Left lobe of liver (tissue), 2 donors: ENCODE measurements at regions not wholly inside any gene's neighbourhood (a gene's known extent, or its start where the extent isn't known, plus 50 kb on each side); places are given as distances from the start of the nearest gene placed in this dataset.
A peak's percentile ranks its signal among the peaks of the same experiment; 100 is the strongest.

ENCODE experiments used
- ATAC-seq: fragments of 200-7000 bp; cut with Tn5 transposase; one replicate; pipeline ENCODE4 v1.9.1; 2020; ENCODE audit warnings: mild to moderate bottlenecking, moderate library complexity
- DNase-seq: peaks from one replicate; pipeline ENCODE4 v3.0.0-alpha.2; 2020; ENCODE audit warnings: low spot score
- donor health status: DM: no; HTN: no; CAD: no; lungs with moderate emphysema.
- donor health status: DM: no; HTN: yes; CAD: no.

DNA sequence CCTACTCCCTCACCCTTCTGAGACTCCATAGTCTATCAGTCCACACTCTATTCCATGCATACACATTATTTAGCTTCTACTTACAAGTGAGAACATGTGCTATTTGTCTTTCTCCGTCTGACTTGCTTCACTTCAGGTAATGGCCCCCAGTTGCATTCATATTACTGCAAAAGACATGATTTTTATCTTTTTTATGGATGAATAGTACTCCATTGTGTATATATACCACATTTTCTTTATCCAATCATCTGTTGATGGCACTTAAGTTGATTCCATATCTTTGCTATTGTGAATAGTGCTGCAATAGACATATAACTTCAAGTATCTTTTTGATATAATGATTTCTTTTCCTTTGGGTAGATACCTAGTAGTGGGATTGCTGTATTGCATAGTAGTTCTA lies 171.8 kb downstream of the DACT1 start:
- no peak for DNase-seq

DNA sequence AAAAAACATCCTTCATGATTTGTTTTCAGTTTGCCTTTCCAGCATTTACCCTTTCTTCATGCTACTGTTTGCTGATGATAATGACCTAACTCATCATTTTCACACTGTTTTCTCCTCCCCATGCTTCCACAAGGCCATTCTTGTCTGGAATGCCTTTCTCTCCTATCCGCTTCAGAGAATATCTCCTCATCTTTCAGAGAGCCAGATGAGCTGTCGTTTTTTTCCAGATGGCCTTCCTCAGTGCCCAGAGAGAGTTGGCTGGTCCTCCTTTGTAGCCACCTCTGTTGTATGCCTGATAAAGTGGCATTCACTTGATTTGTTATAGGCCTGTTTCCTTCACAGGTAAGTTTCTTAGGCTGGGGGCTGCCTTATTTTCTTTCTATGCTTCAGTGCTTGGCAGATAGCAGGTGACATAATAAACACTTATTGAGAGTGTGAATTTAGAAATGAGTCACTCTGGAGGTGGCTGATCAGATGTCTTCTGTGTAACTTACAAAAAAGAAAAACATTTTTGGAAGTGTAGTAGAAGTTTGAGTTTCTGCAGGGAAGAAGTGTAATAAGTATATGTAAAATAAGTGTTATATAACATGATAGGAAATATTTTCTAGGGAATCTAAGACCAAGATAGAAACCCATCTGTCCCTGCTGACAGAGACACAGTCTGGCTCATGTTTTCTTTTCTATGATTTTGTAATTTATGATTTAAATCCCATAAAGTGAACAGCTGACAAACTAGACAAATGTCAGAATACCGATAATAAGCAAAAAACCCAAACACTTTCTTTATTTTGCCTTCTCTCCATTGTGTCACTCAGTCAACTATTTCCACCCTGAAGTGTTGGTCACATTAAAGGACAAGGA lies 174.5 kb downstream of the DACT1 start:
- DNase-seq (no peak), ATAC-seq (no peak)

More for the DNA sequence above, 171.8 kb downstream of the DACT1 start:
- ATAC-seq = no peak

DNA sequence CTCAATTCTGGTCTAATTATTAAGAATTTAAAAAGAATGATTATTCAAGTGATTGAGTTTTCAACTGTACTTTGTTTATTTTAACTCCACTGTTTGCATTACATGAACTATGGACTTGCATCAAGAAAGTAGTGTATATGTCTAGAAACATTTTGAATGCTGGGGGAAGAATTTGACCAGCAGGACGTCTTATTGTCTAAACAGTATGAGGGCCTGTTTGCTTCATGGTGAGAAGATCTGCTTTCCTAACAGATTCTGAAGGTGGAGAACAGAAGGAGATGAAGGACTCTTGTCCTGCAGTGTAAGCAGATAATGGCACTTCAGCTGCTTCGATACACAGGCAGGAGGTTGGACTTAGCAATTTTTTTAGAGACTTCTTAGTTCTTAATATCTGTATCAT lies 176.0 kb downstream of the DACT1 start:
- ATAC-seq (no peak), DNase-seq (no peak)

DNA sequence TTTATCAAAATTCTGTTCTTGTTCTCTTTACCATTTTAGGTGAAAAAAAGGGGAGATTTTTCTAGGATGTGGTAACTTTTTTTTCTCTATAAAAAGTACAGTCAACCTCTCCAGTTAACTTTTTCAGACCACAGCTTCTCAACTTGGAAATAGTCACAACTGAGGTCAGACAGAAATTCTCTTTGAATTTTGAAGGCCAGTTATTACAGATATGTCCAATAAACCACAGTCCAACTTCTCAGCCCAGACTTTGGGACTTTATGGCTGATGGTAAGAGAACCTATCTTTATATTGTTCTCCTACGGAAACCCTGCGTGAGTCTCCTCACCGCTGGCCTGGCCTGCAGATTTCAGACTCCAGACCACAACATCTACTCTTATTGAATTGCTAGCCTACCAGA lies 176.7 kb downstream of the DACT1 start:
- DNase-seq (no peak), ATAC-seq (no peak)

DNA sequence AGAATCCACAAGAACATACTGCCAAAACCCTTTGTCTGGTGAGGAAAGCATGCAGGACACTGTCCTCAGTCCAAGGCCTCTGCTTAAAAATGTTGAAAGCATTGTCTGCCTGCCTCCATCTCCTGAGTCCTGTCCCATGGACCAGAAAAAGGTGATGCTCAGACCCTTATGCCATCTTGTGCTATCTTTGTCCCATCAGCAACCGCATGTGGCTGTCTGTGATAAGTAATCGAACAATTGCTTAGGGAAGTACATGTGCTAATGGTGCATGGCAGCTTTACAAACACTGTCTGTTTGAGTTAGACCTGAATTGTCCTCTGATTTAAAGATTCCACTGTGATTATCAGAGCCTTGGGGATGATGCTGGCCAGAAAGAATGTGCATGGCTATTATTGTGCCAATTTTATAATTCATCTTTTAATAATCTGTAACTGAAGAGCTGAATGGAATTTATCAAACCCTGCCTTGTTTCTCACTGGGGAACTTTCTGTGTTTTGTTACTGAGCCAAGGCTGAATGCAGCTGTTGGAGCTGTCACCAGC lies 177.5 kb downstream of the DACT1 start:
- DNase-seq = no peak
- ATAC-seq = no peak

DNA sequence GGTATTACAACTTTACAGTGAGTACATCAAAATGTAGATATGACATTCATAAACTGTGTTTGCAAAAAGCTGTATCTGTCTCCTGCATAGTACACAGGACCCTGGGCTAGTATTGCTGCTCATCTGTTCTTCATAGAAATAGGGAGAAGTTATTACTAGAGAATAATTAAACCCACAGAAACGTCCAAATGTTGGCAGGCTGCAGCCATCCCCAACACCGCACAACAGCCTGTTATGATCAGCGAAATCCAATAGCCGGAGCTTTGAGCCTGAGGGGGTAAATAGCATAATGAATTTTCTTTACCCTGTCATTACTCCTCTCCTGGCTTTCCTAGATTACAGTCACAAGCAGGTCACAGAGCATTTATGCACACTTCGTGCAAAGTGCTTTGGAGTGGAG lies 178.0 kb downstream of the DACT1 start:
- ATAC-seq = no peak
- DNase-seq = no peak

DNA sequence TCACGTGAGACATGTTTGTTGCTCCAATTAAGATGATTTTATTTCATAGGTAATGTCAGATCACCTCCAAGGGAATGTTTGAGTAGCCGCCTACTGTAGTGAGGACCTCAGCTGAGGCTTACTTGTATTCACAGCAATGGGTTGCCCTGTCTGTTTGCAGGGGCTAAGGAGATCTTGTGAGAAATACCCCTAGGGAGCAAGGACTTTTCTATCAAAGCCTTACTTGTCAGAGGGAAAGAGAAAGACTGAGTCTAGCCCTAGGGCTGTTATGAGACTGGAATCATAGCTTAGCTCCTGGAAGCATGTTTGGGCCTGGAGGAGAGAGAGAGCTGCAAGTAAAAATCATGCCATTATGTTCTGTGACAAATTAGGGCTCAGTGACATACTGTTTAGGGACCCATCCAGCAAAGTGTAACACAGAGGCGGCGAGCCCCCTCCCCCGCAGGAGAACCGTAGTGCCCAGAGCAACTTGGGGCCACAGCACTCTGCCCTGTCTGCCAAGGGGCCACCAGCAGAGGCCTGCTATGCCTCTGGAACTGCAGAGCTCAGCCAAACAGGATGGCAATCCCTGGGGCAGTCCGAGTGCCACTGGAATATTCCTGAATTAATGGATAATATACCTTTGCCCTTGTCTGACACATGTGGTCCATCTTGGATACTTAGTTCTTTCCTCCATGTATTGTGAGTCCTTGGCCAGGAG lies 178.8 kb downstream of the DACT1 start:
- no peak for DNase-seq
- no peak for ATAC-seq

DNA sequence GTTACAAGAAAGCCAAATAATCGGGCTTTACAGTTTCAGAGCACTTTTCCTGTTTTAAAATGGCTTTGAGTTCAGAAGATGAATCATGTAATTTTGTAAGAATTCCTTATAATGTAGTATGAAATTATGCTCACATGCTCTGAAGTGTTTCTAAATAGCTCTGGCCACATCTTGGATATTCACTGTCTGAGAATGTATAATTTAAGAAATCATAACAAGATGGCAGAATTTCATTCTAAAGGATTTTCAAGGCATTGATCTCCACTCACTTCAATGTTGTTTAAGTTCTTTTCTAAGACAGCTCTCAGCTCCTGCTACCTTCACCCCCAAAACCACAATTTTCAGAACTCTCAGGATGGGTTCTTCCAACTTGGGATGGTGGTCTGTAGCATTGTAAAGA lies 180.1 kb downstream of the DACT1 start:
- DNase-seq = no peak
- ATAC-seq = no peak

DNA sequence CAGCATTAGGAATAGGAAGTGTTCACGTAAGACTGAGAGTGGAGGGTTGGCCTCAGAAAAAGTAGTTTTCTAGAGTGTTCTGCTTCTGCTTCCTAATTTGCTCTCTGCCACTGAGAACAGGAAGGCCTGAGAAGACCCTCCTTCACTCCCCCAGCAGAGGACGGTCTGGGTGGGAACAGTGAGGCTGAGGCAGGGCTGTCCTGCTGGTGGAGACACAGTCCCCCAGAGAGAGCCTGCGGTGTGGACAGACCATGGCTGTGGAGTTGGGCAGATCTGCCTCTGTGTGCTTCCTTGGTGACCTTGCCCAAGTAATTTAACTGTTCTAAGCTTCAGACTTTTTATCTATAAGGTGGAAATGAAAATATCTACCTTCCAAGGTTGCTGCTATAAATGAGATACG lies 182.3 kb downstream of the DACT1 start:
- DNase-seq (no peak), ATAC-seq (no peak)

DNA sequence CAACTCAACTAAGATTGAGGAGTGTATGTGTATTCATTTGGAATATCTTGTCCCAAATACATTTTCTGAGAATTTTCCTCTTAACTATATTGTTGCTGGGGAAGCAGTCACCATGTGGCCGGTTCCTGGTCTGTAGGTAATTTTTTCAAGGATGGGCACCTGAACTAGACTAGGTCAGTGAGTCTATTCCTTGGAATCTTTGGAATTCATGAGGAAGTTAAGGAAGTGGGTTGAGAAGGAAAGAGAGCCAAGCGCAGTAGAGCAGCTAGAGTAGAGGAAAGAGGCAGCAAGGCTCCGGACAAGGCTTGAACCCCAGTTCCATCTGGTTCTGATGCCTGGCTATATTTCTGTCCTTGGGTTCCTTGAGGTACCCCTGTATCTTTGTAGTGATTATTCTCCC lies 183.7 kb downstream of the DACT1 start:
- DNase-seq = no peak
- ATAC-seq = no peak

DNA sequence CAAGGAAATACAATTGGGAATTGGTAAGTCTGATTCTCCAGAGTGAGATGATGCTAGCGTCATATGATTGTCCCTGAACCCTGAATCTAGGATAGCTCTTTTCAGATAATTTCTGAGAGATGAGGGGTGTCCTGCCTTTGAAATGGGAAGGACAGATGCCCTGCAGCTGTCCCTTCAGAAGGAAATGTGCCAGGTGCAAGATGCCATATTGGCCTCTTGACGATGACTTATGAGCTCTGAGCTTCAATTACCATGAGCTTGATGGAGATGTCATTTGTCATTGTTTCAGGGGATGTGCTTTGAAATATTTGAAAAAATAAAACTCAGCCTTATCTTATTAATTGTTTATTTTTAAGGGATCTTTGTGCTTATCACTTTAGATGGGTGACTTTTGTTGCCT lies 185.1 kb downstream of the DACT1 start:
- DNase-seq = no peak
- ATAC-seq = no peak

DNA sequence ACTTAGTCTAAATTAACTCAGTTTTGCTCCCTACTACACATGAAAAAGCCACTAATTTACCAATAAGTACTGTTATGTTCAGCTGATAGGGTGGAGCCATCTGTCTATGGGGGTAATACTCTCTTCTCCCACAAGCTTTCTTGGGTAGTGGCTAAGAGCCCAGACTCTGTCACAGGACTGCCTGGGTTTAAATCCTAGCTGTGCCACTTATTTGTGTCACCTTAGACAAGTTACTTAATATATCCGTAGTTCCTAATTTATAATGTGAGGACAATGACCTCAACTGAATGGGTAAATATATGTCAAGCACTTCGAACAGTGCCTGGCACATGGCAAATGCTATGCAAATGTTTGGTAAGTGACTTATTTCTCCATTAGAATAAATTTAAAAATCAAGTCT lies 185.6 kb downstream of the DACT1 start:
- no peak for ATAC-seq
- no peak for DNase-seq

DNA sequence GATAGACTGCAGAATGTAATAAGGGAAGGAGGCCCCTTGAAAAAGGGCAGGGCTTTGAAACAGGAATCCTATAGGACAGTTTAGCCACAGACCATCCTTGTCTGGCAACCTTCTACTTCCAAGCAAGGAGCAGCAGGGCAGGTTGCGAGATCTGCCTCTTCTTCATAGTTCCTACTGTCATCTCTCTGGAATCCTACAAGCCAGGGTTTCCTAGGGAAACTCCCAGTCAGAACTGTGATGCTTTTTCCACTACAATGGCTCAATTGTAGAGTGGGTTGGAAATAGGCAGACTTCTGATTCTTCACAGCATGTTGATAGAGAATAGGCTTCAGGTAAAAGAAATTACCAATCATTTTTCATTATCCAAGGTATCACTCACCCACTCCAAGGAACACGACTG lies 186.3 kb downstream of the DACT1 start:
- ATAC-seq = no peak
- no peak for DNase-seq

DNA sequence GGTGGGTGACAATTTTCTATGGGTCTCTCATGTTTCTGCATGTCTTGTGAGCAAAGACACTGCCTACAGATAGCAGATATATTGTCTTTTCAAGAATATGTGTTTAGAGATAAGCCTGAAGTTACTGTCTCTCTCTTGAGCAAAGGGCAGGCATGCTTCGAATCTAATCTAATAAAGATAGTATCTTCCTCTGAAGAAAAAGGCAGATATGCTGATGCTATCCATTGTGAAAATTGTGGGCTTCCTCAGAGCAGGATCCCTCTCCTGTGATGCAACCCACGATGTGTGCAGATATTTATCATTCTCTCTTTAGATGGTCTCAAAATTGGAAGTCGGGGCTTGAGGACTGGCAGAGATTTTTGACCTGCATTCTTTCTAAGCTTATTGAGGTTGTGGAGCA lies 187.0 kb downstream of the DACT1 start:
- DNase-seq (no peak), ATAC-seq (no peak)

DNA sequence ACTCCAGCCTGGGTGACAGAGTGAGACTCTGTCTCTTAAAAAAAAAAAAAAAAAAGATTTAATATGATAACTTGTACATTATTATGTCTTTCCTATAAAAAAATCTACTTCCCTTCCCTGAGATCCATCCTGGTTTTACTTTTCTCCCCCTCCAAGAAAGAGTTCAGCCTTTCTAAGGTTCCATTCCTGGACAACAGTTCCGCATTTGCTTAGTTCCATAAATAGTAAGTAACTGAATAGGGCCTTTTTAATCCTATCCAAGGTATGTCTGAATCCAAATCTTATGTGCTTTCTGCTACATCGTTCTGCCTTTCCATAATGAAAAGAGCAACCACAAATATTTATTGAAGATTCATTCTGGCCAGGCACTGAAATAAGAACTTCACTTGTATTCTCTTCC lies 187.8 kb downstream of the DACT1 start:
- DNase-seq (no peak), ATAC-seq (no peak)

DNA sequence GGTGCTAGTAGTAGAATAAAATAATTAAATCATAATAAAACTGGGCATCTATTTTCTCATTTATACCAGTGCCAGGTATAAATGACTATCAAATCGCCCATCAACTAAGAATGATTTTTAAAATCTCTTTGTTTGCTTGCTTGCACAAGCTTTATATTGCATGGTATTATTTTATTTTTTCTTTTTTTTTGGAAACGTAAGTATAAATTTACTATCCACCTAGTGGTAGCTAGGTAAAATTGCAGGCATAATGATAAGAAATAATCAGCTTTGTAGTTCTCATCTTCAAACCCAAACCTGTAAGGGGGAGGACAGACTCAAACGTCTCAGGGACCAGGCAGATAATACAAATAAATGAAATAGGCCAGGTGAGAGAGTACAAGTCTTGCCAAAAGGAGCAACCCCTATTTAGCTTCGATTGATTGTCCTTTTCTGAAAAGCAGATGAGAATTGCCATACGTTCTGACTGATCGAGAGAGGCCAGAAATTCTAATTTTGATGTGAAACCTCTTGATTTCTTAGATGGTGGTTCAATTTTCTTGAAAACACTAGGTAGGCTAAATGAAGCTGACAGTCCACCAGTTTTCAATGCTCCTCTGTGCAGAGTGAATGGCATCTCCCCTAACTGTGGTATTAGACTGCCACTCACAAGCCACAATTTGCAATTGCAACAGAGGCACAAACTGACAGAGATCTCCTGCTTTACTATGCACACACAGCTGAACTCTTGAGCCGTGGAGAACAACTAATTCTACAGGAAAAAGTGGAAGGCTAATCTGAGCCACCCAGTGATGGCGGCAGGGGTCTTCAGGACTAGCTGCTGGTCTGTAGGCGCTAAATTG lies 189.3 kb downstream of the DACT1 start:
- DNase-seq (no peak), ATAC-seq (peak; percentile 58)

DNA sequence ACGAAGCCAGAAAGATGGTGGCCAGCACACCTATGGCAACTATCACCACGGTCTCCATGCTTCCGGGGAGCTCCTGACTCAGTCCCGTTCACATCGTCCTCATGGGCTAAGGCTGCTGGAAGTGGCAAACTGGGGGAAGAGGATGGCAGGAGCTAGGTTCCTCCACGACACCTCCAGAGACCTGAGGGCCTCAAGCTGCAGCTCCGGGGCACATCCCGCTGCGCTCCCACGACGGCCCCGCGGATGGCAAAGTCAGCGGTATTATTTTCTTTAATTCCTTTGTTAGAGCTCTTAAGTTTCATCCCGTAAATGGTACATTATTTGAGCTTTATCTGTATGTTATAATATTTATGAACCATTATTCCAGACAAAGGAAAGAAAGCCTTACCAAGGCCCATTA lies 190.5 kb downstream of the DACT1 start:
- DNase-seq (no peak), ATAC-seq (no peak)

DNA sequence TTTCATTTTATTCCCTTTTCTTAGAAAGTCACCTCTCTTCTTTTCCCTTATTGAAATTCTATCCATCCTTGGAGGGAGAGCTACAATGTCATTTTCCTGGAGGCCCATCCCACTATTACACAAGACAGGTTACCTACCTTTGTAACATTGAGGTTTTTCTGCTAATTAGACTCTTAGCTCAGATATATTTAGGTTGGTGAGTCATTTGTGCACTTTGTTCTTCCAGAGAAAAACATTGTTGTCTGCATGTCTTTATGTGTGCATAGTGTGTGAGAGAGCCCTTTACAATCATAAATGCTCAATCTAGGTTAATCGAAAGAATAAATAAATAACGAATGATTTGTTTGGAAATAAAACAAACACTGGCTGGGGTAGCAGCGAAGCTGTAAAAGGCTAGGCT lies 191.8 kb downstream of the DACT1 start:
- DNase-seq (no peak), ATAC-seq (peak; percentile 37)

DNA sequence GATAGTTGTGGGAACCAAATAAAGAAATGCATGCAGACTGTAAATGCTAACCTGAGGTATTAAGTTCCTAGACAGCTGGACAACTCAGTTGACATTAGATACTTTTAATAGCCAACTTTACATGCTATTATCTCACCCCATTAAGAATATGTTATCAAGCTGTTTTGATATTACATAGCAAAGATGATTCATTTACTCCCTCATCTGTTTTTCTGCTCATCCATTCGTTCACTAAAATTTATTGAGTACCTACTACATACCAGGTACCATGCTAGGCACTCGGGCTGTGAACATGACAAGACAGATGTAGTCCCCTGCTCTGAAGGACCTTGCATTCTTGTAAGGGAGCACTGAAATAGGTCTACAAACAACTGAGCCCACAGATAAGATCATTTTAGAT lies 192.4 kb downstream of the DACT1 start:
- DNase-seq = no peak
- no peak for ATAC-seq

DNA sequence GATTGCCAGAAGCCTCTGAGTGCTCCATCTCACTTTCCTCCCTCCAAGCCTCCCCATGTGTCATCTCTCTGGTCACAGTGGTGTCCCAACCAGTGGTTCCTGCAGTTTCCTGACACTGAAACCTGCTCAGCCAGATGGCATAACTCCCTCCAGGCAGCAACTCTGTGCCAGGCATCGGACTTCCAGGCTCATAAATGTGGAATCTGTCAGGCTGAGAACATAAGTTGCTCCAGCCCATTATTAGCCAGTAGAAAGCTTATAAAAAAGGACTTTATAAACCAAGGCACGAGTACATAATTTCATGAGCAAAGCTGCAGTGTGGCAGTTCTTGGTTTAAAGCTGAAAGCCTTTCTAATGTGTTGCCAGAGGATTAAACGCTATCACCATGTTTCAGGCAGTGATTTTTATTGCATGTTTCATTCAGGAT lies 194.3 kb downstream of the DACT1 start:
- ATAC-seq = no peak

DNA sequence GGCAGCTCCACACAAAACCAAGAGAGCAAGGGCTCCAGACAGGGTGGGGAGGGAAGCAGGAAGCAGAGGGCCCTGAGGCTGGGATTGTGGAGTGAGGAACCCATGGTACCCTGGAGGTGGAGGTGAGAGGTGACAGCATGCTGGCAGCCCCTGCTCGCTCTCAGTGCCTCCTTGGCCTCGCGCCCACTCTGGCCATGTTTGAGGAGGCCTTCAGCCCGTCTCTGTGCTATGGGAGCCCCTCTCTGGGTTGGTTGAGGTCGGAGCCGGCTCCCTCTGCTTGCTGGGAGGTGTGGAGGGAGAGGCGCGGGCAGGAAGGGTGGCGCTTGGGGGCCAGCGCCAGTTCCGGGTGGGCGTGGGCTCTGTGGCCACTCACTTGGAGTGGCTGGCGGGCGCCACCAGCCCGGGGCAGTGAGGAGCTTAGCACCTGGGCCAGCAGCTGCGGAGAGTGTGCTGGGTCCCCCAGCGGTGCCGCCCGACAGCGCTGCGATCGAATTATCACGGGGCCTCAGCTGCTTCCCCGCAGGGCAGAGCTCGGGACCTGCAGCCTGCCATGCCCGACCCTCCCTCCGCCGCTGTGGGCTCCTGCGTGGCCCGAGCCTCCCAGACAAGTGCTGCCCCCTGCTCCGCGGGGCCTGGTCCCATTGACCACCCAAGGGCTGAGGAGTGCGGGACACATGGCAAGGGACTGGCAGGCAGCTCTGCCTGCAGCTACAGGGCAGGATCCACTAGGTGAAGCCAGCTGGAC lies 196.0 kb downstream of the DACT1 start:
- no peak for DNase-seq
- no peak for ATAC-seq

More for the DNA sequence above, 194.3 kb downstream of the DACT1 start:
- DNase-seq = no peak
